ENCODE measurements at regions not wholly inside any gene's neighbourhood (a gene's known extent, or its start where the extent isn't known, plus 50 kb on each side); places are given as distances from the start of the nearest gene placed in this dataset.

- no peak overlapping the region for H3K27ac ChIP-seq
- no peaks in the 10 kb centered on the region for H3K27me3 ChIP-seq
- no peaks in the 10 kb centered on the region for H3K4me1 ChIP-seq
- intact Hi-C loops (cut with DNase I; ENCODE audit: low total_unique reads) = no loop called here
- H3K36me3 ChIP-seq = no peaks in the 10 kb centered on the region
- TF ChIP-seq POLR2A (IDR thresholded peaks at IDR 0.05) (no peak), CTCF (IDR thresholded peaks at IDR 0.05) (no peak), POLR2AphosphoS5 (IDR thresholded peaks at IDR 0.05) (no peak)
- H3K4me3 ChIP-seq = no peak overlapping the region
- no peaks in the 10 kb centered on the region for H3K9me3 ChIP-seq
- DNase-seq (ENCODE audit: low spot score in 2 of 2) = no peak
Measured at GRCh38 chr12:115149279-115149678, 465.3 kb upstream of the TBX3 start.

GRCh38 chr12:115147916-115148315 lies 463.9 kb upstream of the TBX3 start:
- Histone ChIP-seq H3K36me3 (no peaks in the 10 kb centered on the region), H3K27me3 (no peaks in the 10 kb centered on the region), H3K9me3 (no peaks in the 10 kb centered on the region), H3K27ac (no peak overlapping the region), H3K4me3 (no peak overlapping the region), H3K4me1 (no peaks in the 10 kb centered on the region)
- no peak for DNase-seq (ENCODE audit: low spot score in 2 of 2)
- TF ChIP-seq POLR2A (IDR thresholded peaks at IDR 0.05) (no peak), CTCF (IDR thresholded peaks at IDR 0.05) (no peak), POLR2AphosphoS5 (IDR thresholded peaks at IDR 0.05) (no peak)
- intact Hi-C loops (cut with DNase I; ENCODE audit: low total_unique reads) = no loop called here

- no peak for TF ChIP-seq POLR2A (IDR thresholded peaks at IDR 0.05)
- no peak for TF ChIP-seq CTCF (IDR thresholded peaks at IDR 0.05)
- no peak for TF ChIP-seq POLR2AphosphoS5 (IDR thresholded peaks at IDR 0.05)
- peak in 1 of 2 donors; percentile 67 for DNase-seq (ENCODE audit: low spot score in 2 of 2)
- Histone ChIP-seq H3K4me3 (no peak overlapping the region), H3K27ac (peak overlapping the region; percentile 64 to 67), H3K36me3 (no peaks in the 10 kb centered on the region), H3K9me3 (no peaks in the 10 kb centered on the region), H3K4me1 (no peaks in the 10 kb centered on the region), H3K27me3 (no peaks in the 10 kb centered on the region)
- intact Hi-C loops (cut with DNase I; ENCODE audit: low total_unique reads) = no loop called here
Measured at GRCh38 chr12:115146453-115146852, 462.5 kb upstream of the TBX3 start.

GRCh38 chr12:115144425-115144824 lies 460.4 kb upstream of the TBX3 start:
- no peaks in the 10 kb centered on the region for H3K9me3 ChIP-seq
- TF ChIP-seq POLR2A (IDR thresholded peaks at IDR 0.05) = no peak
- TF ChIP-seq CTCF (IDR thresholded peaks at IDR 0.05) = no peak
- TF ChIP-seq POLR2AphosphoS5 (IDR thresholded peaks at IDR 0.05) = no peak
- no peak overlapping the region for H3K4me3 ChIP-seq
- H3K27me3 ChIP-seq = no peaks in the 10 kb centered on the region
- no peak for DNase-seq (ENCODE audit: low spot score in 2 of 2)
- intact Hi-C loops (cut with DNase I; ENCODE audit: low total_unique reads) = no loop called here
- H3K4me1 ChIP-seq = no peaks in the 10 kb centered on the region
- H3K27ac ChIP-seq = no peak overlapping the region
- no peaks in the 10 kb centered on the region for H3K36me3 ChIP-seq

GRCh38 chr12:115140981-115141655 lies 457.1 kb upstream of the TBX3 start:
- no peaks in the 10 kb centered on the region for H3K36me3 ChIP-seq
- no peak overlapping the region for H3K27ac ChIP-seq
- no peaks in the 10 kb centered on the region for H3K9me3 ChIP-seq
- no peaks in the 10 kb centered on the region for H3K27me3 ChIP-seq
- no peak overlapping the region for H3K4me3 ChIP-seq
- H3K4me1 ChIP-seq = peaks cover 0 to 2% of the 10 kb centered on the region in 2 donors
- no peak for DNase-seq (ENCODE audit: low spot score in 2 of 2)
- intact Hi-C loops (cut with DNase I; ENCODE audit: low total_unique reads) = no loop called here
- TF ChIP-seq POLR2AphosphoS5 (IDR thresholded peaks at IDR 0.05) (no peak), POLR2A (IDR thresholded peaks at IDR 0.05) (no peak), CTCF (IDR thresholded peaks at IDR 0.05) (no peak)
